HG03135 (cell line): ENCODE measurements at regions not wholly inside any gene's neighbourhood (a gene's known extent, or its start where the extent isn't known, plus 50 kb on each side); places are given as distances from the start of the nearest gene placed in this dataset.

Source experiments
- ATAC-seq: cut with Tn5 transposase; IDR thresholded peaks from one replicate; pipeline ENCODE4 v1.9.1; 2021; ENCODE audit warnings: mild to moderate bottlenecking, moderate library complexity; ENCODE audit not compliant: unreplicated experiment

DNA sequence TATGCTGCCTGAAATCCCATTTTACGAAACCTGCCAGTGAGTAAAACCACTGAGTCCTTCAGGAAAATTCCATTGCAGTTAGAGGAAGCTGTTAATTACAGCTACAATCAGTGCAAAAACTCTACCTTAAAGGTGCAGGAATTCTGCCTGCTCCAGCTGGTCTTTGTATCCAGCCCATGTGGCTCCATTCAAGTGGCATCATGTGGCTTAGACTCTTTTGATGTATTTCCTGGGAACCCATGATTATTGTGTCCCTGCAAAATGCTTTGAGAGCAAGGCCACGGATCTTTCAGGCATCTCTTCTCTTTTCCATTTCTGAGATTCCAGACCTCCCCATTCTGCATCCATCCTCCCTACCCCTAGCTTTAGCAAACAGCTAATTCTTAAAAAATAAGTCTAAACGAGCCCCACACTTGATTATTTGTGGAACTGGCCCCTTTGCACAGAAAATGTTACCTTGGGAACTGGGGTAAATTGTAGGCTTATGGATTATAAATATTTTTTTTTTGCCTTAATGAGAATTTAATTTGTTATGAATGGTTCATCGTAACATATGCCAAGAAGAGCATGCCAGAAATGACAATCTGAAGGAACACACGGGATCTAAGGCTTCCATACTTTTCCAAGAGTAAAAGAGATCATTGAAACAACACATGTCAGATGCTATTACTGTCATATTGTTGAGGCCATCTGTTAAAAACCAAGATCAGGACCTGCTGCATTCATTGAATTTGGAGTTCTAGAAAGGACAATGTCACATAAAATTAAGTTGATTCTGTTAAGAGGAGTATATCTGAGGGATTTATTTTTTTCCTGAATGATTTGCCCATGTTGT is 144.6 kb downstream of the TPH2 start:
- ATAC-seq = no peak

DNA sequence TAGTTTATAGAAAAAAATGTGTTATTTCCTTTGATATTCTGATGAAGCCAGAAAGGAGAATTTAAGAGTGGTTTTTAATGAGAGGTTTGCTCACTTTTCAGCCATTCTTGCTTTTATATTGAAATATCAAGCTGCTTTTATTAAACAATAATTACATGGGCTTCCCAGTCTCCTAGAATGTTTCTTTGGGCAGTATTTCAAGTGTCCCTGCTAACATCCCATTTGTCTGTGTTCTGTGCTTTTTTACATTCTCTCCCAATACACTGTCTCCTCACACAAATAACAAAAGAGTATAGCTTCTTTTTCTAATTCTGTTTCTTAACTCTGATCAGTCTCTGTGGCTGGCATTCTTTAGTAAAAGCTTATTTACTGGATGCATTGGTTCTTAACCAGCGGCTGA is 145.4 kb downstream of the TPH2 start:
- no peak for ATAC-seq

DNA sequence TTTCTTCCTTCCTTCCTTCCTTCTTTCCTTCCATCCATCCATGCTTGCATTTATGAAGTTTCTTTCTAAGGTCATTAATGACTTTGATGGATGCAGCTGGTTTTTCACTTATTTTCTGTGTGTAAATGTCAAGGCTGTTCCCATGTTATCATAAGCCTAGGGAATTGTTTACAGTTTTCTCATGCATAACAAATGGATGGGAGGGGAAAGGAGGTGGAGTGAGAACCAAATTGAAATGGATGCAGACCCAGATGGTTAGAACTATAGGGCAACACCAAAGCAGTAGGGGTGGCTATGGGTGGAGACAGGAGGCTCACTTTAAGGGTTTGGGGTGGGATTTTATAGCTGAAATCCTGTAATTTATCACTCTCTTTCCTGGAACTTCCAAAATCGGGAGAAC is 146.2 kb downstream of the TPH2 start:
- no peak for ATAC-seq

DNA sequence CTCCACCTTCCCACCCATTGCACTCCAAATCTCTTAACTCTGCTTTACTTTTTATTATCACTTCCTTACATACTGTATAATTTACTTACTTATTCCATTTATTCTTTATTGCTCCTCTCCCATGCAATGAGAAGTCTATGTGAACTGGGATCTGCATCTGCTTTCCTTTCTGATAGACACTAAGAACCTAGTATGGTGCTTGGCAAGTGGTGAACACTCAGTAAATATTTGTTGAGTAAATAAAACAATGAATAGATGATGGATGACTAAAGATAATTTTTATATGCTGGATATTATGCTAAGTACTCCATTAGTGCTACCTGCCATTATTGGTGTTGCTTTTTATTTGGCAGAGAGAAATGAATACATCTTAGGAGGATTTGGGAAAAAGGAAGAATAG is 151.0 kb downstream of the TPH2 start:
- no peak for ATAC-seq

DNA sequence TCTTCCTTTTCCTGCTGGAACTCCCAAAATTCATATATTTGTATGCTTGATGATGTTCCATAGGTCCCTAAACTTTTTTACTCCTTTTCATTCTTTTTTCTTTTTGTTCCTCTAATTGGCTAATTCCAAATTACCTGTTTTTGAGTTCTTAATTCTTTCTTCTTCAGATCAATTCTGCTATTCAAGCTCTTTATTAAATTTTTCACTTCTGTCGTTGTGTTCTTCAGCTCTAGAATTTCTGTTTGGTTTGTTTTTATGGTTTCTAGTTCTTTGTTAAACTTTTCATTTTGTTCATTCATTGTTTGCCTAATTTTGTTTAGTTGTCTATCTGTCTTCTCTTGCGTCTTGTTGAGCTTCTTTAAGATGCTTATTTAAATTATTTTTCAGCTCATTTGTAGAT is 154.8 kb downstream of the TPH2 start:
- ATAC-seq = no peak

DNA sequence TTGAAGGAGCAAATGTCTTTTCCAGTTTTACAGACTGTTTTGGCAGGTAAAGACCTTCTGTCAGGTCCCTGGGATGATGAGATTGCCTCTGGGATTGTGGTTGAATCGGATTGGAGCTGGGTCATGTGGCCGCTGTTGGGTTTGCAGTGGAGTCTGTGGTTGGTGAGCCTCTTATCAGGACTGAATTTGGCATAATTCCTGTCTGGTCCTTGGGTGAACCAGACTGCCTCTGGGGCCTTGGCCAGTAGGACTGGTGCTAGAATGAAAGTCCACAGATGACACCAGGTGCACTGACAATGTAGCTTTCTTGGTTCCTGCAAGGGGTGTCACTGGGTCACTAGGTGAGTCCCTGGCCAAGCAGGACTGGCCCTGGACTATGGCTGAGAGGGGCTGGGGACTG is 155.3 kb downstream of the TPH2 start:
- no peak for ATAC-seq

DNA sequence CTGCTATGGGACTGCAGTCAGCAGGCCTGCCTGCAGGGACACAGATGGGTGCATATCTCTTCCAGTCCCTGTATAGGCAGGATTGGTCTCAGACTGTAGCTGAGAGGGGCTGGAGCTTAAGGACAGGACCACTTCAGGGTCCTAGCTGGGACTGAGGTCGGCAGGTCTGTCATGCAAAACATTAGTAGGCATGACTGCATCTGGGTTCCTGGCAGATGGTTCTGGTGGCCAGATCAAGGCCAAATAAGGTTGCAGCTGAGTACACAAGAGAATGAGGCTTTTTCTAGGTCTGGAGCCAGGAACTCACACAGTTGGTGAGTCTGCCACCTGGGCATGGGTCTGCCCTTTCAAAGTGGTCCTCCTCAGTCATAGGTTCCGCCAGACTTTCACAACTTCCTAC is 155.8 kb downstream of the TPH2 start:
- ATAC-seq = no peak

DNA sequence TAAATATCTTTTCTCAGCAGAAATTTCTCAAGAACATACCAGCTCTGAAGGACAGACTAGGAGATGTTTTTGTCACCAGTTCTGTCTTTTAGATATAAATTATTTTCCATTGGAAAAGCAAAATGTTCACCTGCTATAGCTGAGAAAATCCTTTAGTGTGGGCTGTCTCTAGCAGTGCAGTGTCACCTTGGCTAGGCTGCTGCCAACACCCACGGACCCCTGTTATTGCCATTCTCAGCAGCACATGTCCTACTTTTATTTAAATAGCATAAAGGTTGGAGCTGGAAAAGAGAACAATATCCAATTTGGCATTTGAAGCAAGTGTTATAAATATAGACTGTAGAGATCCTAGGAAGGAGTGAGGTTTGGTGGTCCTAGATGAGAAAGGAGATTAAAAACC is 156.4 kb downstream of the TPH2 start:
- no peak for ATAC-seq

DNA sequence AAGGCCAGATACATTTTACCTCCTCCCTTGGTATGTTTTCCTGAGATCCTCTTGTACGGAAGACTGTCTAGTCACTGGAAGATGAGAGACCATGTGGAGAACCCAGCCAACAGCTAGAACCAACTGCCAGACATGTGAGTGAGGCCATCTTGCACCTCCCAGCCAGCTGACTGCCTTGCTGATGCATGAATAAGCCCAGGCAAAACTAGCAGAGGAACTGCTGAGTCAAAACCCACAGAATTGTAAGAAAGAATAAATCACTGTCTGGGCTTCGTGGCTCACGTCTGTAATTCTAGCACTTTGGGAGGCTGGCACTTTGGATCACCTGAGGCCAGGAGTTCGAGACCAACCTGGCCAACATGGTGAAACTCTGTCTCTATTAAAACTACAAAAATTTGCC is 160.0 kb downstream of the TPH2 start:
- no peak for ATAC-seq

DNA sequence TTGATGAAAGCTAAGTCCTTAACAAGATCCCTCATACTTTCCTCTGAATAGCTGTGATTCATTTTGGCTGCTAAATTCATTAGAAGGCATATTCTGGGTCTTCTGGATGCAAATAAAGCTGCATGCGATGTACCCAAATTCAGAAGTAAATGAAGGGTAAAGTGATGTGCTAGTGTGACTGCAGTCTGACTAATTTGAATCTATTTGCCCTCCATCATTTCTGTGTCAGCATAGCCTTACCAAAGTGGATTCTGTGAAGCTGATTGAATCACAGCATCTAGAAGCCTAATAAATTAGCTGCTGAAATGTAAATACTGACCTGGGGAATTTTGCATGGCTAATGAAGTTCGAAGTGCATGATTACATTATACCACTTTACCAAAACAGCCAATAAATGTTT is 162.2 kb downstream of the TPH2 start:
- ATAC-seq = no peak

DNA sequence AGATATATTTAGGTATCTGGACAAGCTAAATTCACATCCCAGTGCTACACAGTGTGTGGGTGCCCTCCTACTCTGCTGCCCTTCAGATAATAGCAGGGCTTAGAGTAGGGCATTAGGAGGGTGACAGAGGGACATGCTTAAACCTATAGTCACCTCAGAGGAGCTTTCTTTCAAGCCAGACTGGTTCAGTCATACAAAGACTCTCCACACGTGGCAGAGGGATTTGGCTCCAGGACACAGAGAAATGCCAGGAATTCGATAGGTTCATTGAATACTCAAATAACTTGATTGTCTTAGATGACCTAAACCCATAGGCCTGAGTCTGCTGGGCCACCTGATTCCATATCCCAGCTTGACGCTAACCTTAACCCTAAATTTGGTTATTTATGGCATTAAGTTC is 163.5 kb downstream of the TPH2 start:
- no peak for ATAC-seq

DNA sequence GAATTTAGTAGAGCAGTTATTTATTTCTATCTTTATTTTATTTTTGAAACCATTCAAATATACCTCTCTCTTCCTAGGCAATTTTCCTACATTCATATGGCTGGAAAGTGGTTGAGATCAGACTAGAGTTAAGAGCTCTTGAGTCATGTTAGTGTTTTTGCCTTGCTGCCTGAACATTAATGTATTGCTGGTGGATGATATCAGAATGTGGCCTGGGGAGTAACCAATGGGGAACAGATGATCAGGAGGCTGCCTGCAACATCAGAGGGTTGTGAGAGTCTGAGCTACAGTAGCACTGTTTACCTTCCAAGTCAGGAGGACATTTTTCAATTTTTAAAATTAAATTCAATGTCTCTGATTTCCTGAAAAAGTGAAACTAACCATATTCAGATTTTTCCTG is 166.3 kb upstream of the TRHDE start:
- no peak for ATAC-seq

DNA sequence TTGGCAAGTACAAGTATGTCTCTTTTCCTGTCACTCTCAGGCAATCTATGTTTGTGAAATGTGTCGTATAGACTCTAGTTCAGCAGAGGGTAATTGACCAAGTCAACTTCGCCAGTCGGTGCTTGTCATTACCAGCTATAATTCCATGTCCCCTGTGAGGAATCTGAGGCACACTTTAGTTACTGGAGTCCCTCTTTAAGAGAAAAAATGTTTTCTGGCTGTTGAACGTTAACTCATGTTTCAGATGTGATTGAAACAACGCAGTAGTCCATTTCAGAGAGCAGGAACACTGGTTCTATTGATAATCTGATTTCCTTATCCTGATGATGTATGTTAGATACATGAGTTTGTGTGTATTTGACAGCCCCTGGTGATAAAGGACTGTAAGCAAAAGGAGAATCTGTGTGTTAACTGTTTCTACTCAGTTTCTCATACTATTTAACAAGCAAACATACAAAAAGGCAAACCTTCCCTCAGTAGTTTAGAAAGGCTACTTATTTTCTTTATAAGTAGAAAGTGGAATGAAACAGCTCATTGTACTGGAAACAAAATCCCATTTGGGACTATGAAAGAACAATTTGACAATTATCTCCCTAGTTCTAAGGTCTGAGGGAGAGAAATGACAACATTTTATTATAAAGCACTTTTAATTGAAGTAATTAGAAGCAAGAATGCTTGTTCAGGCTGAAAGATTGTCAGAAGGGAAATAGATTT is 161.1 kb upstream of the TRHDE start:
- ATAC-seq = no peak

DNA sequence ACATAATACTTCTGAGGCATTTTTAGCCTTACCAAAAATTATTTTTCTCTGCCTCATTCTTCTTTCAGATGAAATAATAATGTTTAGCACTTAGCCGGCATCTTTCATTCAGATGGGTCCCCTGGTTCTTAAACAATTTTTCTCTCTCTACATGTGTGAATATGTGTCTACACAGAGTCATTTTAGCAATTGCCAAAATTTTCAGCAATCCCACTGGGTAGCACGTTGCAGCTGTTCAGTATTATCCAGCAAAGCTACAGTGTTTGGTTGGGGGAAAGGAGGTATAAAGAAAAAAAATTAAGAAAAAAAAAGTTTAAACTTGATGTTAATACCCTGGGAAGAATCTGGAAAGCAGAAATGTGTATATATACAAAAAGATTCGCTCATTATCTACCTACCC is 160.5 kb upstream of the TRHDE start:
- ATAC-seq = no peak

DNA sequence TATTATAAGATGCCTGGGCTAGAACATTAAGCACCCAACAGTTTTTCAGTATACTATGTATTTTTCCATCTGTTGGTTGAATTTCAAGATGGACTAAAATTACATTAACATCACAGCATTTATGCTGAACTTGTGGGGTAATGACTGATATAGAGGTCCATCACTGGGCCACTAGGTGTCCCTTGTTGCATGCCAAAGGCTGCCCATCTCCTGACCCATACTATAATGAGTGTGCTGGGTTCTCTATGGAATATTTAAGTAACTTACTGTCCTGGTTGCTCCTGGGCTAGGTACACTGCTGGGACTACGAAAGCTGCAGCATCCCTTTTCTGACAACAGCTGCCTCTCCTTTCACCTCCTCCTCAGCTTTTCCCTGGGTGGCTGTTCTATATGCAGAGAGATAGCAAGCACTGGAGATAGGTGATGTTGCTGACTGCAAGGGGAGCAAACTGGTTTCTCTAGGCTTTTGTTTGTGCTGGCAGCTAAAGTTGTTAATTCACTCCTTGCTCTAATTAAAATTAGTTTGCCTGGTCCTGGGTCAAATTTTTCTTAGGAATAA is 138.6 kb upstream of the TRHDE start:
- no peak for ATAC-seq

DNA sequence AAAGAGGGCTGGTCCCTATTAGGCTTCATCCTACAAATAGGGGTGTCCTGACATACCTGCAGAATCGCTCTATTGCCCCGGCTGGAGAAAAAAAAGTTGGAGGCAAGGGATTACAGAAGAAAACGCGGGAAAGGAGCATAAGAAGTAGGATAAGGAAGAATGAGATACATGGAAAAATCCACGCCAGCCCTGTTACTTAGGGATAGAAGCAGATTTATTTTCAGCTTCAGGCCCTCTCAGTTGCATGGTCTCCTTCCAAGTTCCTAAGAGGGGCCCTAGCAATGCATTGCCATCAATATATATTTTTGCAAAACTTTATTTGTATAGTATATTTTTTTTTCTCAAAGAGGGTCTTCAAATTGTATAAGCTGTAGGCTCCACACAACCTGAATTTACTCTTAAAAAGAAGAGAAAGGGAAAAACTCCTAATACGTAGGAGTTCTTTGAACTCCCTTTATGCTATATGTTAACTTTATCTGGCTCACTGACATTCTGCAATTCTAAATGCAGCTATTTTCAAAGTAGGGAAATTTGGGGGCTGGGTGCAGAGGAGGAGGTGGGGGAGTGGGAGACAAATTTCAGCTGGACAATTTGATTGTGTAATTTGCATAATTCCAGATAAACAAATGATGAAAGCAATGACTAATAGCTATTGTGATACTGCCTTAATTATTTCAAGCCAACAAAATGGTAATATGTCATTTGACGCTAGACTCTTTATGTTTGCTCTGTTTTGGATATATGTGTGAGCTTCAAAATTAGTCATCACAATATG is 137.7 kb upstream of the TRHDE start:
- no peak for ATAC-seq

DNA sequence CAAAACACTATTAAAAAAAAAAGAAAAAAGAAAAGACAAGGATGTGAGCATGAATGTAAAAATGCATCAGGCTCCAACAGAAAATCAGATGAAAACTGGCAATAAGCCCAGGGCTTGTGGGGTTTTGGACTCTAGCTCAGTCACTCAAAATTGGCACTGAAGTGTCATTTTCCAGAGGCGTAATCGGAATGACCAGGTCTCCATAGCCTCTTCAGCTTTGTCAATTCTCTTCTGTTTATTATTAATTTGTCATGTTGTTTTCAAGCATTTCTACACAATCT is 137.2 kb upstream of the TRHDE start:
- no peak for ATAC-seq

DNA sequence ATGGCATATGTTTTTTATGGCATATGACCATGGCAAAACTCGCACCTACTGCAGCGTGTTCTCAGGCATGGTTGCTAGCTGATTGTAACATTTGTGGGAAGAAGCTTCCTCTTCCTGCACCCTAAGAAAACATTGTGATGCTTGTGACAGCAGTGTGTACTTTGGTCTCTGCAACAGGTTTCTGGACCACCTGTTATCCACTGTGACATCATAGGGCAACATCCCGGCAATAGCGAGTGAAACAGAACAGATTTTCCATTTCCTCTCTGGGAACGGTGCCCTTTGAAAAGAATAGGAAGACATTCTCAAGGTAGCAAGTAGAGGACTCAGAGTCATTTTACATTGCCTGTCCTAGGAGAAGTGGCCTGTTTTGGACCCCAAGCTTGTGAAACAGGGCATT is 135.4 kb upstream of the TRHDE start:
- no peak for ATAC-seq

DNA sequence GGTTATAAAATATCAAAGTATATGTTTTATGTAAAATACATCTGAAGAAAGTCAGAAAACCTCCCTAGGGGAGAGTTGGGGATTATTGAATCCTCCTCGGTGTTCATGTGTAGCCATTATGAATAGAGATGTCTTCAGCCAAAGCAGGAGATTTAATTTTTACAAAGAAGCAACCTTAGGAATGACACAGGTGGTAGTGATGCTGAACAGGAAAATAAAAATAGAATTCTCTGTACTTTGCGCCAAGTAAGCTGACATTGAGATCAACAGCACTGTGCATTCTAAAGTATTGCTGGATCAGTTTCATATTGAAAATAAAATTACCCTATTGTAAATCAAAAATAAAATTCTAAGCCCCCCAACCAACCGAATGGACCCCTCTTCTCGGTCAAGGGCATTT is 132.8 kb upstream of the TRHDE start:
- ATAC-seq = no peak

DNA sequence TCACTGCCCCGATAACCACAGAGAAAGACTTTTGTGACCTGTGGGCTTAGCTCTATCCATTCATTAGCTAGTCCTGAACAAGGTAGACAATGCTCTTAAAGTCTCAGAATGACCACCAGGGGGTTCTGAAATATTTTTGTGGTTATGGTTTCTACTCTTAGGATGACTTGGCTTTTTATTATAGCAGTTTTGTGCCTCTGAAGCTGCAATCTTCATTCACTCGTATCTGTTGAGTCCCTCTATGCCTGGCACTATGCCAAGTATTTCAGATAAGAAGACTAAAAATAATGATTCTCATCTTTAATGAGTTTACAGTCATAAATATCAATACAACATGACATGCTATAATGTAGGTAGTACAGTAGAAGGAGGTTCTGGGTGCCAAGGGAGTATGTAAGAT is 130.8 kb upstream of the TRHDE start:
- peak; percentile 97 for ATAC-seq

DNA sequence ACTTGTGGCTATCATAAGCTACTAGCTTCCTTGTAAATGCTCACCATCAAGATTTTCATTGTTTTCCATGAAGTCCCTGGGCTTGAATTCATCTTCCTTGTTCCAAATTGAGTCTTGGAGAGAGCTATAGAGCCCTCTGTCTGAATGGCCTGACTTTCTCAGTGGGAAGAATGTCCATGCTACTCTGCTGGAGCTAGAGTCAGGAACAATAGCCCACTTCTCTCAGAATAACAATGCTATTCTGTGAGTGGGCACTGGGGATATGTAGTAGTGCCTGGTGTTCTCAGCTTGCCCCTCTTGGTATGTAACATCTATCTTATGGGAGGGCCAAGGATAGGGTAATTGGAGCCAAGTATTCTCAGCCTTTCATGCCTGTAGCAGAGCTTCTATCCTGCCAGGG is 127.6 kb upstream of the TRHDE start:
- ATAC-seq = no peak

DNA sequence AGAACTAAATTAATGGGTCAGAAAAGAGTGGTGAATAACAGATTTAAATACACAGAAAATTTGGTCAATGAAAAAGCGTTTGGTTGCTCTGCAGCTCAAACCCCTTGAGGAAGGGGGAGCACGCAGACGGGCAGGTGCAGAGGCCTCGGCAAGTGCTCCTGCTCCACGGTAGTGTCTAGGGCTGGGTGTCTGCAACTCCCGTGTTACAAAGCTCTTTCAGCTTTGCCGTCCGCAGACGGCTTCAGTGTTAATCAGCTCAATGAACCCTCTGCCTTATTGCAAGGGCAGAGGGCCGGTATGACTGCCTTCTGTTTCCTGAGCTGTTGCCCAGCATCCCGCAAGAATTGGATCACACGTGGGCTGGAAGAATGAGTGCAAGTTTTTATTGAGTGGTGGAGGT is 125.7 kb upstream of the TRHDE start:
- no peak for ATAC-seq
